HCT116 (cell line): ENCODE measurements at regions not wholly inside any gene's neighbourhood (a gene's known extent, or its start where the extent isn't known, plus 50 kb on each side); places are given as distances from the start of the nearest gene placed in this dataset.

ENCODE experiments used
- CTCF ChIP-seq, 3 experiments: fragments of 200-600 bp in 1 of 3; sonication (generic) in 1 of 3; IDR thresholded peaks in 2 of 3; conservative IDR thresholded peaks in 1 of 3; 2 replicates each; pipeline ENCODE4 v1.5.1; 2012 to 2017; ENCODE audit warnings: low read depth in 2 of 3, low read length in 2 of 3, antibody characterized with exemption in 1 of 3, borderline replicate concordance in 1 of 3, control low read depth in 1 of 3, mild to moderate bottlenecking in 1 of 3, mixed read lengths in 1 of 3, mixed run types in 1 of 3, moderate library complexity in 1 of 3; ENCODE audit not compliant: insufficient read depth in 1 of 3
- EGR1 ChIP-seq: IDR thresholded peaks from 2 replicates; pipeline ENCODE4 v1.6.1; 2012; ENCODE audit warnings: low read depth
- EZH2 ChIP-seq: fragments of 200-600 bp; sonication (generic); IDR thresholded peaks from 2 replicates; pipeline ENCODE4 v1.6.1; 2017; ENCODE audit warnings: antibody characterized with exemption, mixed run types
- EZH2phosphoT487 ChIP-seq: fragments of 200-600 bp; IDR thresholded peaks from 2 replicates; pipeline ENCODE4 v1.6.1; 2018; ENCODE audit warnings: antibody characterized with exemption, borderline replicate concordance
- POLR2A ChIP-seq: IDR thresholded peaks from 2 replicates; pipeline ENCODE4 v1.7.0; 2011; ENCODE audit warnings: borderline replicate concordance; ENCODE audit not compliant: insufficient read depth, insufficient read length; ENCODE audit errors: extremely low read depth
- SIN3A ChIP-seq: IDR thresholded peaks from 2 replicates; pipeline ENCODE4 v1.6.1; 2012; ENCODE audit warnings: low read depth
- SP1 ChIP-seq: IDR thresholded peaks from 2 replicates; pipeline ENCODE4 v1.6.1; 2012; ENCODE audit warnings: low read depth
- ZFX ChIP-seq: fragments of 450-650 bp; IDR thresholded peaks from 2 replicates; pipeline ENCODE4 v1.6.1; 2017

GRCh38 chr21:14713109-14713508 is 167.0 kb upstream of the SAMSN1 start:
- TF ChIP-seq CTCF (IDR thresholded peaks at IDR 0.05 in 2 of 3, conservative IDR thresholded peaks at IDR 0.05 in 1 of 3; ENCODE audit: borderline replicate concordance in 1 of 3, insufficient read depth in 1 of 3, low read depth in 2 of 3, low read length in 2 of 3) (no peak), POLR2A (no peak), SP1 (no peak), EGR1 (no peak), SIN3A (no peak), EZH2phosphoT487 (no peak), EZH2 (no peak), ZFX (no peak)
